Tibial nerve (tissue), 3 donors: ENCODE measurements at regions not wholly inside any gene's neighbourhood (a gene's known extent, or its start where the extent isn't known, plus 50 kb on each side); places are given as distances from the start of the nearest gene placed in this dataset.

ENCODE experiments used
- CTCF ChIP-seq, 5 experiments: fragments of 200-600 bp in 3 of 5; fragments of 450-650 bp in 2 of 5; sonication (generic) in 3 of 5; IDR thresholded peaks; one replicate each; pipeline ENCODE4 v1.5.1; 2016 to 2019; ENCODE audit warnings: antibody characterized with exemption in 5 of 5, mild to moderate bottlenecking in 3 of 5, moderate library complexity in 2 of 5
- POLR2A ChIP-seq, 2 donors: fragments of 450-650 bp; IDR thresholded peaks; one replicate each; pipeline ENCODE4 v1.6.1; 2017; ENCODE audit warnings: antibody characterized with exemption in 2 of 2, mild to moderate bottlenecking in 2 of 2, moderate library complexity in 2 of 2

- TF ChIP-seq CTCF (IDR thresholded peaks at IDR 0.05) (no peak), POLR2A (IDR thresholded peaks at IDR 0.05) (no peak)
Observed at GRCh38 chr6:117169781-117170281, 95.5 kb upstream of the VGLL2 start.
